Urothelium cell line (cell line): ENCODE measurements at regions not wholly inside any gene's neighbourhood (a gene's known extent, or its start where the extent isn't known, plus 50 kb on each side); places are given as distances from the start of the nearest gene placed in this dataset.
"Not testable (repeated sequence)": the region's sequence is repeated elsewhere in the genome, so short reads cannot be mapped to it uniquely, and the experiment has no call there.

Source experiments
- DNase-seq: peaks from one replicate; pipeline ENCODE4 v3.0.0; 2011; ENCODE audit warnings: low spot score, mixed read lengths
- FAIRE-seq: peaks from 2 replicates; lab custom pipeline; 2011; peaks lifted over from hg19 to GRCh38; lab: Jason Lieb, UNC

DNA sequence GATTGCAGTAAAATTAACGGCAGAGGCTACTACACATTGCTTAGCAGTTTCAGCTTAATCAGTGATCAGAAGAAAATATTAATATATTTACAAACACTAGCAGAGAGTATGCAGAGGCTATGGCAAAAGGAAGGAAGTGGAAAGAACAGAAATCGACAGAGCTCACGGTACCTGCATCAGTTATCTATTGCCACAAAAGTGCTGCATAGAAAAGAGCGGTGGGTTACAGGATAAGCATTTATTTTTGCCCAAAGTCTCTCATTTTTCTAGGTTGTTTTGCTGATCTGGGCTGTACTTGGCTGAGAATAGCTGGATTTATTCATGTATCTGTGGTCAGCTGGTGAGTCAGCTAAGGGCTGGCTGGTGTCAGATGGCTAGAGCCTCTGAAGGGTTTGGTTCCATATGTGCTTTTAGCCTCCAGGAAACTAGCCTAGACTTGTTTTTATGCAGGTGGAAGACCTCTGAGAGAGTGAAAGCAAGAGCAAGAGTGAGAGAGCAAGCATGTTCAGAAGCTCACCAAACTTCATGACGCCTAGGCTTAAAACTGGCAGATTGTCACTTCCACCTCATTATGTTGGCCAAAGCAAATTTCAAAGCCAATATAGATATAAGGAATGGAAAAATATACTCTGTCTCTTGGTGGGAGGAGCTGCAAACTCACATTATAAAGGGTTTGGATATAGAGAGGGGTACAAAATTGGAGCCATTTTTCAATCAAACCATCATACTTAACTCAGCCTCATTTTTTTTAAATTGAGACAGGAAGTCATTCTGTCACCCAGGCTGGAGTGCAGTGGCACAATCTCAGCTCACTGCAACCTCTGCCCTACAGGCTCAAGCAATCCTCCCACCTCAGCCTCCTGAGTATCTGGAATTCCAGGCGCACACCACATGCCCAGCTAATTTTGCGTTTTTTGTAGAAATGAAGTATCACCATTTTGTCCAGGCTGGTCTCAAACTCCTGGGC, 153.2 kb upstream of the RPL34 start:
- peak; percentile 74 for DNase-seq
- no peak for FAIRE-seq

- no peak for DNase-seq
- no peak for FAIRE-seq
These were observed 154.4 kb upstream of the RPL34 start for GRCh38 chr4:108465886-108466500.

DNA sequence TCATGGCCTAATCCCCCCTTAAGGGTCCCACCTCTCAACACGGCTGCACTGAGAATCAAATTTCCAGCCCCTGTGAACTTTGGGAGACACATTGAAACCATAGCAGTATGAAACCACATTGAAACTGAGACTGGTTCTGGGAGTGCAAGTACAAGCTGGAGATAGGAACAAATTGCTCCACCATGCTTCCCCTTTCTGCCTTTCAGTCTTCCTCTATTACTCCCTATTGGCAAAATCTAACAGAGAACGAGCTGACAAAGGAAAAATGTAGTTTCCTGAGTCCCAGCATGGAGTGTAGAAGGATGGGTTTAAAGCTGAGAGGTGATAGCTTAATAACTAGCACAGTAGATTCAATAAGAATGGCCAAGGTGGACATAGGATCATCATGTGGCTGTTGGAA, 161.7 kb upstream of the RPL34 start:
- FAIRE-seq (no peak), DNase-seq (no peak)

DNA sequence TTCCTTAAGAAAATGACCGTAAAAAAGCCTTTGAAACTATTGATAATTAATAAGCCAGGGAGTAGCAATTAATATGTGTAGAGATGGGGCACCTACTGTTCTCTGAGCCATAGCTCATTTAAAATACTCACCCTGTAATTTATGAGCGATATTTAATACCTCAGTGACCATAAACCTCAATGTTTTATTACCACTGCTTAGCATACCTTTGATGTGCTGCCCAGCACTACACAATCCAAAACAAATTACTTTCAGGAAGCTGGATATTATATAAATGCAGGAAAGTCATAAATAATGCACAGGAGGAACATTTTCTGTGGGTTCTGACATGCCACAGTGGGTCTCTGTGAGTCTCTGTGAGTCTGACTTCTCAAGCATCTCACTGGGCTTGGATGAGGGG, 166.1 kb upstream of the RPL34 start:
- FAIRE-seq (no peak), DNase-seq (no peak)

DNA sequence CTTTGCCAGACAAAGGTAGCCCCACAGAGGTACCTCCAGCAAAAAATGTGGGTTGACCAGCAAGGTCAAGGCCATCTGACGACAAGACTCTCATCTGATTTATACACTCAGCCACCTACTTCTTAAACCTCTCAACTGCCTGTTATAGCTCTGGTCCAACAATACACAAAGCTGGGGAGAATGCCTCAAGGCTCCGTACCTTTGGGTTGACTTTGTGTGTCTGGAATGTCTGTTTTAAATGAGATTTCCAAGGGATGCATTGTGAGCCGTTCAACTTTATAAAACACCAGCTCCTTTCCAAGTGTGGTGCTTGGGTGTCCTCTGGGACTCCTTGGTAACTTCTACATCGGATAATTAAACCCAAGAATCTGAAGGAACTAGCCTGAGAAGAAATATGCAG, 167.0 kb upstream of the RPL34 start:
- FAIRE-seq (no peak), DNase-seq (no peak)

DNA sequence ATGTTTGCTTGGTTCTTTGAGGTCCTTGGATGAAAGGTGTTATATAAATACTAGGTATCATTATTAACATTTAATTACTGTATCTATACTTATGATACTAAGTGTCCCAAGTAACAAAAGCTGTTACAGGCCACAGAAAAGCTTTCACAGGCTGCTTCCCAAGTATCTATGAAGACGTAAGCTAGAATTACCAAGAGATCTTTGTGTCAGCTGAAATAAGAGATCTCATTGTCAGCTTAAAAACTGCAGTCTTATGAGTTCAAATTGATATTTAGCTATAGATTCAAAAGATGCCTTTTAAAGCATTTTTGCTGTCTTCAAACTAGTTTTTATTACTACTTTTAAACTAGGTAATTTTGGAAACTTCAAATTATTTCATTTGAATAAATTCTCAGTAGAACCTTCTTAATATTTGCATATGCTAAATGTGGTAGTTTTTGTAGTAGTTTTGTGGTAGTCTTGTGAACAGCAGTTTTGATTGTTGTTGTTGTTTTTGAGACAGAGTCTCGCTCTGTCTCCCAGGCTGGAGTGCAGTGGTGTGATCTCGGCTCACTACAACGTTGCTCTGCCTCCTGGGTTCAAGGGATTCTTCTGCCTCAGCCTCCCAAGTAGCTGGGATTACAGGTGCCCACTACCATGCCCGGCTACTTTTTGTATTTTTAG, 170.0 kb upstream of the RPL34 start:
- FAIRE-seq (no peak), DNase-seq (no peak)

- DNase-seq (no peak), FAIRE-seq (no peak)
These were observed 171.2 kb upstream of the RPL34 start for GRCh38 chr4:108449129-108449528.

DNA sequence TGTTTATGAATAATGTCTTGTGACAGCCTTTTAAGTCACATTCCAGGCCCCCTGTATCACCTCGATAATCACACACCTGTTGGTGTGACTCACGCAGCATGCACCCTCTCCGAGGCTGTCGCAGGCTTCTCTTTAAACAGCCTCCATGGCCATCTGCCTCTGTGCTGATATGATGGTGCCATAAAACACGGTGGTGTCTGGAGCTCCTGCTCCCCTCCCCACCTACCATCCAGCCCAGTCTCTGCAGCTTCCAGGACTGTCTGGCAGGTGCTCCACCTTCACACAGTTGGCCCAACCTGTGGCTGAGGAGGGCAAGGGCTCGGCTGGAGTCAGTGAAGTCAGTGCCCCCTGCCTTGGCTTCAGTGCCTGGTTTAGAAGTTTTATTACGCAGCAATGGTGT, 173.8 kb upstream of the RPL34 start:
- FAIRE-seq (no peak), DNase-seq (peak; percentile 31)

GRCh38 chr4:108445716-108446115, 174.7 kb upstream of the RPL34 start:
- FAIRE-seq (no peak), DNase-seq (no peak)

- DNase-seq (no peak), FAIRE-seq (no peak)
These were observed 176.8 kb upstream of the RPL34 start for GRCh38 chr4:108443585-108443984.

DNA sequence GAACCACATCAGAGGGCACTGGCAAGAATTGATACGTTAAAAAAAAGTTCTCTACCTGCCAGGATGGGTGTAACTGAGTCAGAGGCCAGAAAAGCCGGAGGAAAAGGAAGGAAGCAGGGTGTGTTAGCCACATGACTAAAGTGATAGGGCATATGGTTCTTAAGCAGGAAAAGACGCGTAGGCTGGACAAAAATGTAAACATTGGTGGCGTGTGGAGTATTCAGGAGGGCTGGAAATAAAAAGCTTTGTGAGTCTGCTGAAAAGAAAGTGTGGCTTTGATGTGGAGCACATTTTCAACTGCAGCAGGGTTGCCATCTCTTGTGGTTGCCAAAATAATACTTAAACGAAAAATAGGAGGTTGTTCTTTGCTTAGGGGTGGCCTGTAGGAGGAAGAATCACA, 186.5 kb upstream of the RPL34 start:
- DNase-seq (peak; percentile 18), FAIRE-seq (no peak)

GRCh38 chr4:108433394-108433793, 187.0 kb upstream of the RPL34 start:
- not testable (repeated sequence) for DNase-seq, FAIRE-seq

DNA sequence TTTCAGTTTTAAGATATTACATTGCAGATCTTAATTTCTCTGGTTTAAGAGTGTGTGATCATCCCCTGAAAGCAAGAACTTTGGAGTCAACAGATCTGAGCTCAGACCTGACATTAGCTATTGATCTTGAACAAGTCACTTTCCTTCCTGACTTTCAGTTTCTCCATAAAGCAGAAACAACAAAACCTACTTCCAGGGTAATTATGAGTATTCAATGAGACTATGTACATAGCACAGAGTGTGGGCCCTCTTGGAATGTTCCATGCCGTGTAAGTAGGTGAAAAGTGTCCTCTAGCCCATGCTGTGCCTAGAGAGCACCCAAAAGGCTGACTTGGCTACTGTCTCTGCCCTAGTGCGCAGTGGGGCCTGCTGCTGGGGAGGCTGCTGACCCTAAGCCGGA, 188.0 kb upstream of the RPL34 start:
- DNase-seq (no peak), FAIRE-seq (no peak)

- no peak for FAIRE-seq
- no peak for DNase-seq
These were observed 188.4 kb upstream of the RPL34 start for GRCh38 chr4:108431986-108432385.

GRCh38 chr4:108430921-108431320, 189.5 kb upstream of the RPL34 start:
- FAIRE-seq (no peak), DNase-seq (no peak)

- FAIRE-seq, result no peak
- DNase-seq, result no peak
These were observed 190.7 kb upstream of the RPL34 start for GRCh38 chr4:108429662-108430061.

DNA sequence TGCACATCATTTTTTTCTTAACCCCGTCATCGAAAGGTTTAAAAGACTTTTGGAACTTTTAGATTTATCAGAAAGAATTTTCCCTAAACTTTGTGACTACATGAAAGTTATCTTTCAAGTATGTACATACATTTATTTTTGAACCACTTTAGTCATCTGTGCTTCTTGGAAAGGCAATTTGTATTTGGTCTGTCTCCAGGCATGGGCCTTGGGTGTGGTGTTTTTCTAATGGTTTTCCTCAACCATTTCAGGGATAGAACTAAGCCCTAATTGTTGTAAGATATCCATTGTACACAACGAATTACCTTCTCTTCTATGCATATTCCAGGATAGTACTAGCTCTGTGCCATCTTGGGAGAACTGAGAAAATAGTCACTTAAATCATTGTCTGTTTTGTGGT, 191.5 kb upstream of the RPL34 start:
- DNase-seq (no peak), FAIRE-seq (no peak)

DNA sequence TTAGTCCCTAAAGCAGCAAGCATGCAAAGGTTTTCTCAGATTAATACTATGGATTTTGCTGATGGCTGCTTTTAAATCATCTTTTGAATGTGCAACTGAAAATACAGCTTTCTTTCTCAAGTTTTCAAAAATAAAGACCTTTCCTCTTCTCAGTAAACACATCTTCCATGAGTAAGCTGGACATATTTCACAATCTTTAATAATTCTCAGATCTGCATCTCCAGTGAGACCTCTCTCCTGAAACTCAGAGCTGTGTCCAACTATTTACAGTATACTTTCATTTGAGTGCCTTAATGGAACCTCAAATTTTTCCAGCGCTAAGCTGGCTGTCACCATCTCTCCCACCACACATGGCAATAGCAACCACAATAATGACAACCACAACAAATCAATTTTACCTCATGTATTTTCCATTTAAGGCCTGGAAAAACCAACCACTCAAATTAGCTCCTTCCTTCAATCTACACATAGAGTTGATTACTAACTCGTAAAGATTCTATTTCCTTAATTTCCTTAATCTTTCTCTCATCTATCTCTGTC, 192.4 kb upstream of the RPL34 start:
- FAIRE-seq (no peak), DNase-seq (no peak)

- no peak for DNase-seq
These were observed 193.9 kb upstream of the RPL34 start for GRCh38 chr4:108426493-108426892.

GRCh38 chr4:108425988-108426387, 194.4 kb upstream of the RPL34 start:
- DNase-seq (peak; percentile 56), FAIRE-seq (no peak)

More at GRCh38 chr4:108426493-108426892, 193.9 kb upstream of the RPL34 start:
- FAIRE-seq, result no peak

GRCh38 chr4:108417923-108418322, 202.5 kb upstream of the RPL34 start:
- no peak for DNase-seq

More at GRCh38 chr4:108417923-108418322, 202.5 kb upstream of the RPL34 start:
- FAIRE-seq, result no peak
